Kidney capillary endothelial cell (primary cell): ENCODE measurements at regions not wholly inside any gene's neighbourhood (a gene's known extent, or its start where the extent isn't known, plus 50 kb on each side); places are given as distances from the start of the nearest gene placed in this dataset.
"Not testable (repeated sequence)": the region's sequence is repeated elsewhere in the genome, so short reads cannot be mapped to it uniquely, and the experiment has no call there.

Experiments used
- DNase-seq: peaks from one replicate; pipeline ENCODE4 v3.0.0-alpha.2; 2018; ENCODE audit warnings: low spot score

- no peak for DNase-seq
These were observed 207.4 kb downstream of the ZFP36L2 start for GRCh38 chr2:43019025-43019367.

GRCh38 chr2:43018179-43019024 lies 208.0 kb downstream of the ZFP36L2 start:
- DNase-seq = no peak

- DNase-seq = no peak
These were observed 212.5 kb downstream of the ZFP36L2 start for GRCh38 chr2:43013821-43014345.

DNA sequence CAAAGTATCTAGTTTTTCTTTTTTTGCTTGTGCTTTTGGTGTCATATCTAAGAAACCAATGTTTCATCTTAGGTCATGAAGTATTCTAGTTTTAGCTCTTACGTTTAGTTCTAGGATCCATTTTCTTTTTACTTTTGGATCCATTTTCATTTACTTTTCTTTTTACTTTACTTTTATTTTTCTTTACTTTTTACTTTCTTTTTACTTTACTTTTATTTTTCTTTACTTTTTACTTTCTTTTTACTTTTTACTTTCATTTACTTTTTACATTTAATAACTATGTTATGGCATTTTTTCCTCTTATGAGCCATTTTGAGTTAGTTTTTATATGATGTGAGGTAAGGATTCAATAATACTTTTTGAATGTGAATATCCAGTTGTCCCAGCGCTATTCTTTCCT lies 213.4 kb downstream of the ZFP36L2 start:
- DNase-seq = no peak

- no peak for DNase-seq
These were observed 215.3 kb downstream of the ZFP36L2 start for GRCh38 chr2:43011158-43011491.

DNA sequence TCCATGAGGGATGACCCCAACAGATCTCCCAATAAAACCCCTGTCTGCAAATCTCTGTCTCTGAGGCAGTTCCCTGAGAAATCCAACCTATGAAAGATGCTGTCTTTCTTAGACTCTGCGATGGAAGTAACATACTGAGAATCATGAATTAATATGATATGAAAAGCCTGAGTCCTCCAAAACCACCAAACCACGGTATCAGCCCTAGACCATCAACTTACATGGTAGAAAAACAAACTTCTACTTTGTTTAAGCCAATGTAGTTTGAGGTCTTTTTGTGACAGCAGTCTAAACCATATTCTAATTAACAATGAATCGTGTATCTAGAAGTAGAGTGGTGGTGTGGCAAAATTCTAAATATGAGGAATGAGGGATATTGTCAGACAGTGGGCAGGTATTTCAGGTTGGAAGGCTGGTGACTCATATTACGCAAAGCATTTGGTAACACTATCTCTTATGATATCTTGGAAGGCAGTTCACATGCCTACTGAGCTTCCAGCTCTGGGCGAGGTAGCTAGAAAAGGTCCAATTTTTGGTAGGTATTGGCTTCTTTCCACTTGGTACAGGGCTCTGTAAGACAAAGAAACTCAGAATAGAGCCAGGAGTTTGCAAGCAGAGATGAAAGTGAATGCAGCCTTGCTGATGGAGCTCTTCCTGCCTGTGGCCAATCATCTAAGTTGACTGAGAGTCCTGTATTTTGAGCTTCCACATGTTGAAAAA lies 215.8 kb downstream of the ZFP36L2 start:
- no peak for DNase-seq

GRCh38 chr2:43009448-43009847 lies 217.0 kb downstream of the ZFP36L2 start:
- DNase-seq = no peak

DNA sequence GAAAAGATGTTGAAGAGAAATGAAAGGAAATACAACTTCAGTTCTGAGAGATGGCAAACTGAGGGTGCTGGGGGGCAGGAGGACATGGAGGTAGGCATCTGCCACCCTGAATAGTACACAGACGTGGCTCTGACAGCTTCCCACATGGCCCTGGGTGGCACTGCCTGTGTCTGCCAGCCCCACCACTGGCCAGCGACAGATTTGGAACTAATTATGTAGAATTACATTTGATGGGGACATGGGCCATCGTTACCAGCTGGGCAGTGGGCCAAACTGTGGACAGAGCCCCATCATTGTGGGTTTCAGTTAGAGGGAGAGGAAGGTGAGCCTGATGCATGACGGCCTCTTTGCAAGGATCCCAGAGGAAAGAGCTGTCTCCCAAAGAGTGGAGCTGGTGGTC lies 216.0 kb upstream of the HAAO start:
- no peak for DNase-seq

DNA sequence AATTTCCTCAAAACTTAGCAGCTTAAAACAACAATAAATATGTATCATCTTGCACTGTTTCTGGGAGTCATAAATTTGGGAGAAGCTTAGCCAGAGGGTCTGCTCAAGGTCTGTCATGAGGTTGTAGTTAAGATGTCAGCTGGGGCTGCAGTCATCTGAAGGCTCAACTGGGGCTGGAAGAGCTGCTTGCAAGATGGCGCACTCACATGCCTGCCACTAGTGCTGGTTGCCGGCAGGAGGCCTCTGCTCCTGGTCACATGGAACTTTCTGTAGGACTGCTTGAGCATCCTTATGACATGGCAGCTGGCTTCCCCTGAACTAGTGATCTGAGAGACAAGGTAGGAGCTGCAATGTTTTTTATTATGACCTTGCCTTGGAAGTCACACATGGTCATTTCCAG lies 215.5 kb upstream of the HAAO start:
- no peak for DNase-seq

DNA sequence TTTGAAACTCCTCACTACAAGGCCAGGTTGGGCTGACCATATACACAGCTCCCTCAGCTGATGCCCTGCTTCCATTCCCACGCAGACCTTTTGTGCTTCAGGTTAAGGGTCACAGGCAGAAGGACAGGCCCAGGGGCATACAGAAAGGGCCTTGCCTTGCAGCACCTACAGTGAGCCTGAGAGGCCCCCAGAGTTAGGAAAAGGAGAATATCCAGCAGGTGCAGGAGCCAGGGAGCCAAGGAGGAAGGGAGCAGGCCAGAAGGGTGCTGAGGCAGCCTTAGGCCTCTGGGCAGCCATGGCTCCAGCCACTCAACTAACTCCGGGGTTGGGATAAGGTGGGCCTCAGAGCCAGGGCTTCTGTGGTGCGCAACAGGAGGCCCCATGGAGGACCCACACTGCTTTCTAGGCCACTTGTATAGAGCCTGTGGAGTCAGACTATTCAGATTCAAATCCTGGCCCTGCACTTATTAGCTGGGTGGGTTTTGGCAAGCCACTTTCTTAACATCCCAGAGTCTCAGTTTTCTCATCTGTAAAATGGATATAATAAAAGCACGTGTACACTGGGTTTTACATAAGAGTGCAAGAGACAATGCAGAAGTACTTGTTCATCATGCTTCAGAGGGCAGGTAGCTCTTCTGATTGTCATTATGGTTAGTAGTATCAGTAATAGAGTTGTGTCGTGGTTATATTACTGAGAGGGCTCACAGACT lies 214.6 kb upstream of the HAAO start:
- no peak for DNase-seq

DNA sequence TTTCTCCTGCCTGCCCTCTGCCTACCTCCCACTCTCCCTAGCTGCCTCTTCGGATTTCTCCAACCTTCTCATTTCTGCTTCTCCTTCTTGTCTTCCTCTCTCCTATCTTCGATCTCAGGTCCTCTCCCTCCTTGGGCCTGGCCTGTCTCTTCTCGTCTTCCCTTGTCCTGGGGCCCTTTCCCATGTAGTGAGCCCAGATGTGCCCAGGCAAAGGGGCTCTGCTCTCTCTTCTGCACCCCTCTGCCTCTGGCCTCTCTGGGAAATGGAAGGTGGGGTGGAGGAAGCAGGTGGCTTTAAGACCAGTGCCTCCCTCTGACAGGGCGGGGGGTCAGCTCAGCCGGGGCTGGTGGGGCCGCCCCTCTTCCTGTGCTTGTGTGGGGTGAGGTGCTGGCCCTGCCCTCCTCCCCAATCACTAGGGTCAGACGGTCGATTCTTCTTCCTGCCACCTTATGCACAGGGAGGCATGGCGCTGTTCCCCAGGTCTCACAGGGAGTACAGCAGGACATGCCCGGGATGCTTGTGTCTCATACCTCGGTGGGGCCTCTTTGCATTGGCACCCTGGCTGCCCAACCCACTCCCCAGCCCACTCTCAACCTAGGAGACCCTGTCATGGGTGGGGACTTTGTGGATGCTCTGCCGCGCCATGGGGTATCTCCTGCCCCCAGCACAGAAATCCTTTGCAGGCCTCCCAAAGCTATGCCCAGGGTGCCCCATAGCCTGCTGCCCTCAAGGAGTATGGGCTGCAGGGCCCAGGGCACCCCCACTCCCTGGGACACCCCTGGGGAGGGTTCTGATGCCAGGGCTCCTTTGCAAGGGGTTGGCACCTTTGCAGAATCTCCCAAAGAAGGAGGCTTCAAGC lies 213.8 kb upstream of the HAAO start:
- no peak for DNase-seq

DNA sequence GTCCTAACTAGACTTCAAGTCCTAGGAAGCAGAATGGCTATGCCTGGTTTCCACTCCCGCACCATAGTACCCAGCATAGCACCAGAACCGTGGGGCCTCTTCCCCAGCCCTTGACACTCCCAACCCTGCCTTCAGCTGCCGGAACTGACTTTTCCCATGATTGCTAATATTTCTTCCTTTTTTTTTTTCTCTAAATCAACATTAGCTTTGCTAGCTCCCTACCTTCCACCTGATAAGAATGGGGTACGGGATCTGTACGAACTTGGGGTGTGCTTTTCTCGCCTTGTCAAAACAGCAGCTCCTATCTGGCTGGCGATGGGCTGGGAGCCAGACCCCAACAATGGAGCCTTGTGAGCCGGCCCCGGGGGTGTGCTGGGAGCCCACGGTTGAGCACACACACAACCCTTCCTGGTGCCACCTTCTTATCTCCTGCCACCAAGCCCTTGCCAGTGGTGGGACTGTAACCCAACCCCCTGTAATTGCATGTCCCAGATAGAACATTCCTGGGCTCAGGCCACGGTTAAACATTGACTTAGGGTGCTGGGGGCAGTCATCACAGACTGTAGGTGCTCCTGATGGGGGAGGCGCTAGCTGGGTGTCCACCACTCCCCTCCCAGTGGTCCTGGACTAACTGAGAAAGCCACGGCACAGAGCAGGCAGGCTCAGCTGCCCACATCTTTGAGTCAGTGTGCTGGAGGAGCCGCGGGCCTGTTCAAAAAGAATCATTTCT lies 213.0 kb upstream of the HAAO start:
- DNase-seq = no peak

DNA sequence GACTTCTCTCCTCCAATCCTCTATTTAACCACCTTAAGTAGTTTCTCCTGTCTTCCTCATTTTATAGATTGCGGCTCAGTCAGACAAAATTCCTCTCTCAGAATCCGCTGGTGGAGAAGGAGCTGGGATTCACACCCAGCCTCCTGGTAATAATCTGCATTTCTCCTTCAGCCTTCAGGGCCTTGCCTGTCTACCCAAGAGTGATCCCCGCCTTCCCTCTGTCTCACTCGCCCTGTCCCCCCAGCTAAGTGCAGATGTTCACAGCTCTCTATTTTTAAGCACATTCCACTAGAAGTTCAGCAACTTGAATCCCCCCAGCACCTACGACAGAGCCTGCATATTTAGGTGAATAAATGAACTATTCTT lies 212.5 kb upstream of the HAAO start:
- DNase-seq = no peak

DNA sequence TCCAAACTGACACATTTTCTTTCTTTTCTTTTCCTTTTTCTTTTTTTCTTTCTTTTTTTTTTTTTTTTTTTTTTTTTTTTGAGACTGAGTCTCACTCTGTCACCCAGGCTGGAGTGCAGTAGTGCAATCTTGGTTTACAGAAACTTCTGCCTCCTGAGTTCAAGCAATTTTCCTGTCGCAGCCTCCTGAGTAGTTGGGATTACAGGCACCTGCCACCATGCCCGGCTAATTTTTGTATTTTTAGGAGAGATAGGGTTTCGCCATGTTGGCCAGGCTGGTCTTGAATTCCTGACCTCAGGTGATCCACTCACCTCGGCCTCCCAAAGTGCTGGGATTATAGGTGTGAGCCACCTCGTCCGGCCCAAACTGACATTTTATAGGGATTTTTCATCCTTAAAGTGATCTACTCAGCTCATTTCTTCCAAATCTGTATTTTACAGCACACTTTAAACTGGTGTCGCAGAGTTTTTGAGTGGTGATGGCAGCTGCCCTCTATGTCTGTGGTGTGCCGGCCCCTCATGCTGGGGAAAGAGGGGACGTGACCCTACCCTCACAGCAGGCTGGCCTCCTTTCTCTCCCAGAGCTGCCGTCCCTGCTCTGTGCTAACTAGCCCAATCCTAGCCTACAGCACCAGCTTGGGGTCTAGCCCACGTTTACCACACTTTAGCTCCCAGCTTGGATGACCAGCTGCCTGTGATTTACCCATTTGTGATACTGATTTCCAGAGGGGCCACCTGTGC lies 211.9 kb upstream of the HAAO start:
- DNase-seq = not testable (repeated sequence)

GRCh38 chr2:43003702-43004101 lies 211.3 kb upstream of the HAAO start:
- no peak for DNase-seq

DNA sequence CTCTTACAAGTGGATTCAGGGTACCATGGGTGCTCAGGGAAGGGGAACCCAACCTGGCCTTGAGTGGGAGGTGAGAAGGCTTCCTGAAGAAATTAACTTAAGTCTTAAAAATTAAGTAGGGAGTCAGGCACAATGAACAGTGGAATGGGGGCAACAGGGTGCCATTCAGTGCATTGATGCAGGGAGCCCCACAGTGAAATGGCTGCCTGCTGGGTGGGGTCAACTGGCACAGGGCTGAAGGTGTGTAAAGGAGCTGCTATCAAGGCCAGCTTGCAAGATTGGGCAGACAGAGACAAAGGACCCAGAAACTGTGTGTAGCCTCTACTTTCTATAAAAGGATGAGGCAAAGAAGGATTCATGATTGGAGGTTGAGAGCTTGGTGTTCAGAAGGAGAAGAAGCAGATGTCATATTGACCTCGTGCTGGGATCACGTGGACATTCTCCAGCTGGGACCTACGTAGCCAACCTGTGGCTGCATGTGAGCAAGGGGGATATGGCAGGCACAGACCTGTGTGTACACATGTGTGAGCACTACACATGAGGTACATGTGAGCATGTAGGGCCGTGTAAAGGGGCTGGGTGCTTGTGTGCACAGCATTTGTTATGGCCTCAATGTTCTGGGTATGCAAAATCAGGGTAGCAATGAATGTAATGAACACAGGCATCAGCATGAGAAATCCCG lies 209.5 kb upstream of the HAAO start:
- no peak for DNase-seq

DNA sequence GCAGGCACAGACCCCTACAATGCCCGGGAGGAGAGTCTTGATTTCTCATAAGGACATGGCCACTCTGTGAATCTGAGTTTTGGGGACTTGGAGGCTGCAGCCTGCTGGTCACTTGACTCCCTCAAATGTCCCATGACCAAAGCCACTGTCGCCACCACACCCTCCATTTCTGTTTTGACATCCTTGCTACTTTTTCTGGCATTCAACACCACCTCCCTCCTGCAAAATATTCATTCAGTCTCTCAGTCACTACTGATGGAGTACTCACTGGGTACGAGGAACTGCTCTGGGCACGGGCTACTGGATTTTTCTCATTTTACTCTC lies 208.6 kb upstream of the HAAO start:
- no peak for DNase-seq

DNA sequence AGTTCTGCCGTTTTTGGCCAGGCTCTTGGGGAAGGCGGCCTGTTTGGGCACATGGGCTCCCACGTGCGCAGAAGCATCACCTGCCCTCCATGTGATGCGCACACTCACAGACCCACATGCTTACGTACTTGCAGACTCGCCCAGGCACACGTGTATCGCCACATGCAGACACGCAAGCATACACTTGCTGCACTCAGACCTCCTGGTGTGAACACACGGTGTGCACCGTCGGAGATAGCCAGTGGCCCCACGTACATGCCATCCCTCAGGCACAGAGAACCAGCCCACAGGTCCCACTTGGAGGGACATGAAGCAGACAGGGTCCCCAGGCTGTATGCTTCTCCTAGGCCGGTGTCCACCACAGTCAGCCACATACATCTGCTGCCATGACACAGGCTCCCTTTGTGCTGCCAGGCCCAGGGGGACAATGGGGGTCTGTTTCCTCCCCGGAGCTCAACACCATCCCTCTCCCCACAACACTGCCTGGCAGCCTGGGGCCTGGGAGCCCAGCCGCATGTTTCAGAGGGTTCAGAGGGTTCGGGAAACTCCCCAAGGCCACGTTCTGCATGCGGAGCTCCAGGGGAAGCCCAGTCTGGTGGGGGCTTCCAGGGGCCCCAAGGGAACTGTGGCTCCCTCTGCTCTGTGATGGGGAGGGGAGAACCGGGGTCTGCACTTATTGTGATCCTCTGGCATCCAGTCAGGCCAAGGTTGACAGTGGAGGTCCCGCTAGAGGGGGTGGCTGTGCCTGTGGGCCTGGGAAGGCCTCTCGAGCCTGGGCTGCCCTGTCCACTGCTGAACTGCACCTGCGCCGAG lies 208.1 kb upstream of the HAAO start:
- DNase-seq = no peak

DNA sequence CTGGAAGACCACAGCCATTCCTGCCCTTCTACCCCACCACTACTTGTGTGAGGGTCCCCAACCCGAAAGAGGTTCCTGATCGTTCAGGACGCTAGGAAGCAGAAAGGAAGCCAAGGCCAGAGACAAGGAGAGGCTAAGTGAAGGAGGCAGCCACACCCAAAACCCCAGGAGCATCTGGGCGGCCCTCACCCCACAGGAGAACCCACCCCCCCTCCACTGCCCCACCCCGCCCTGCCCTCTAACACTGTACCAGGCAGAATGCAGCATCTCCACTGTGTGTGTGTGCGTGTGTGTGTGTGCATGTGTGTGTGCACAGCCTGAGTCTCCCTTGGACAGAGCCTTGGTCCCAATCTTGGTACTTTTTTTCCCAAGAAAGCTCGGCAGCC lies 207.5 kb upstream of the HAAO start:
- DNase-seq = no peak
